ENCODE measurements at regions not wholly inside any gene's neighbourhood (a gene's known extent, or its start where the extent isn't known, plus 50 kb on each side); places are given as distances from the start of the nearest gene placed in this dataset.

DNA sequence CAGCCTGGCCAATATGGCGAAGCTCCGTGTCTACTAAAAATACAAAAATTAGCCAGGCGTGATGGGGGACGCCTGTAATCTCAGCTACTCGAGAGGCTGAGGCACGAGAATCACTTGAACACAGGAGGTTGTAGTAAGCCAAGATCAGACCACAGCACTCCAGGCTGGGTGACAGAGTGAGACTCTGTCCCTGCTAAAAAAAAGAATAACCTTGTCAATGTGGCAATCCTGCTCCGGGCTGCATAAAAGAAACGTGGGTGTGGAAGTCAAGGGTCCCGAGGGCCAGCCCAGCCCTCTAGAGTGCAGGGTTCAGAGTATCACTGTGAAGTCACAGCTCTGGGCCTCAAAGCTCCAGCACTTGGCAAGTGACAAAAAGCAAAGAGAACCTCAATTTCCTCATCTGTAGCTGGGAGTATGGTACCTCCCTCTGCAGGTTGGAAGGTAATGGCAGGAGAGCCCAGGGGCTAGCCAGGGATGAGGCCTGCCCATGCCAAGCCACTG lies 73.5 kb upstream of the IQSEC1 start:
- TF ChIP-seq, protein P1, sequence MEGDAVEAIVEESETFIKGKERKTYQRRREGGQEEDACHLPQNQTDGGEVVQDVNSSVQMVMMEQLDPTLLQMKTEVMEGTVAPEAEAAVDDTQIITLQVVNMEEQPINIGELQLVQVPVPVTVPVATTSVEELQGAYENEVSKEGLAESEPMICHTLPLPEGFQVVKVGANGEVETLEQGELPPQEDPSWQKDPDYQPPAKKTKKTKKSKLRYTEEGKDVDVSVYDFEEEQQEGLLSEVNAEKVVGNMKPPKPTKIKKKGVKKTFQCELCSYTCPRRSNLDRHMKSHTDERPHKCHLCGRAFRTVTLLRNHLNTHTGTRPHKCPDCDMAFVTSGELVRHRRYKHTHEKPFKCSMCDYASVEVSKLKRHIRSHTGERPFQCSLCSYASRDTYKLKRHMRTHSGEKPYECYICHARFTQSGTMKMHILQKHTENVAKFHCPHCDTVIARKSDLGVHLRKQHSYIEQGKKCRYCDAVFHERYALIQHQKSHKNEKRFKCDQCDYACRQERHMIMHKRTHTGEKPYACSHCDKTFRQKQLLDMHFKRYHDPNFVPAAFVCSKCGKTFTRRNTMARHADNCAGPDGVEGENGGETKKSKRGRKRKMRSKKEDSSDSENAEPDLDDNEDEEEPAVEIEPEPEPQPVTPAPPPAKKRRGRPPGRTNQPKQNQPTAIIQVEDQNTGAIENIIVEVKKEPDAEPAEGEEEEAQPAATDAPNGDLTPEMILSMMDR (IDR thresholded peaks at IDR 0.05), result no peak
- no peak for TF ChIP-seq POLR2A (IDR thresholded peaks at IDR 0.05)

Data from Peyer's patch (tissue), 4 donors.